Type B pancreatic cell (in vitro differentiated cells): ENCODE measurements at regions not wholly inside any gene's neighbourhood (a gene's known extent, or its start where the extent isn't known, plus 50 kb on each side); places are given as distances from the start of the nearest gene placed in this dataset.

Source experiments
- DNase-seq: peaks from one replicate; pipeline ENCODE4 v3.0.0; 2021; ENCODE audit warnings: mixed read lengths; ENCODE audit not compliant: unreplicated experiment; ENCODE audit errors: extremely low spot score
- H3K27ac Mint-ChIP-seq: 2 replicates; pipeline ENCODE4 v1.8.0; 2021; ENCODE audit warnings: mild to moderate bottlenecking, mixed read lengths
- H3K27me3 Mint-ChIP-seq: 2 replicates; pipeline ENCODE4 v1.8.0; 2021; ENCODE audit warnings: mixed read lengths
- H3K36me3 Mint-ChIP-seq: 2 replicates; pipeline ENCODE4 v1.8.0; 2021; ENCODE audit warnings: mixed read lengths
- H3K4me1 Mint-ChIP-seq: one replicate; pipeline ENCODE4 v1.8.0; 2021; ENCODE audit warnings: mixed read lengths; ENCODE audit not compliant: unreplicated experiment
- H3K4me3 Mint-ChIP-seq: 2 replicates; pipeline ENCODE4 v1.8.0; 2021; ENCODE audit warnings: mild to moderate bottlenecking, mixed read lengths
- H3K9me3 Mint-ChIP-seq: 2 replicates; pipeline ENCODE4 v1.8.0; 2021; ENCODE audit warnings: mixed read lengths
- CTCF ChIP-seq: fragments of 200-600 bp; sonication (generic); conservative IDR thresholded peaks from 2 replicates; pipeline ENCODE4 v1.5.0; 2021; ENCODE audit warnings: antibody characterized with exemption, mild to moderate bottlenecking

GRCh38 chr16:86891631-86892030 lies 313.3 kb downstream of the FOXL1 start:
- no peaks in the 10 kb centered on the region for H3K36me3 Mint-ChIP-seq
- TF ChIP-seq CTCF = no peak
- peaks cover 55% of the 10 kb centered on the region for H3K27me3 Mint-ChIP-seq
- peaks cover 23% of the 10 kb centered on the region for H3K4me1 Mint-ChIP-seq
- no peak overlapping the region for H3K4me3 Mint-ChIP-seq
- no peak overlapping the region for H3K27ac Mint-ChIP-seq
- H3K9me3 Mint-ChIP-seq = no peaks in the 10 kb centered on the region
- no peak for DNase-seq

GRCh38 chr16:86892509-86892908 lies 314.2 kb downstream of the FOXL1 start:
- no peak for TF ChIP-seq CTCF
- H3K4me3 Mint-ChIP-seq = no peak overlapping the region
- peaks cover 59% of the 10 kb centered on the region for H3K27me3 Mint-ChIP-seq
- no peaks in the 10 kb centered on the region for H3K36me3 Mint-ChIP-seq
- peaks cover 24% of the 10 kb centered on the region for H3K4me1 Mint-ChIP-seq
- DNase-seq = no peak
- H3K27ac Mint-ChIP-seq = no peak overlapping the region
- H3K9me3 Mint-ChIP-seq = no peaks in the 10 kb centered on the region

- DNase-seq = no peak
- Mint-ChIP-seq H3K4me1 (peaks cover 24% of the 10 kb centered on the region), H3K4me3 (no peak overlapping the region), H3K36me3 (no peaks in the 10 kb centered on the region), H3K27me3 (peaks cover 54% of the 10 kb centered on the region), H3K9me3 (no peaks in the 10 kb centered on the region), H3K27ac (no peak overlapping the region)
- no peak for TF ChIP-seq CTCF
Observed at GRCh38 chr16:86893506-86893905, 315.2 kb downstream of the FOXL1 start.

- Mint-ChIP-seq H3K9me3 (no peaks in the 10 kb centered on the region), H3K4me3 (no peak overlapping the region), H3K27me3 (peaks cover 57% of the 10 kb centered on the region), H3K4me1 (peaks cover 28% of the 10 kb centered on the region), H3K27ac (no peak overlapping the region), H3K36me3 (no peaks in the 10 kb centered on the region)
- DNase-seq = no peak
- TF ChIP-seq CTCF = no peak
Observed at GRCh38 chr16:86894029-86894567, 315.7 kb downstream of the FOXL1 start.

GRCh38 chr16:86894925-86895324 lies 316.6 kb downstream of the FOXL1 start:
- Mint-ChIP-seq H3K4me3 (no peak overlapping the region), H3K9me3 (no peaks in the 10 kb centered on the region), H3K27me3 (peaks cover 63% of the 10 kb centered on the region), H3K36me3 (no peaks in the 10 kb centered on the region), H3K27ac (no peak overlapping the region), H3K4me1 (peaks cover 28% of the 10 kb centered on the region)
- TF ChIP-seq CTCF = no peak
- no peak for DNase-seq

- no peak overlapping the region for H3K27ac Mint-ChIP-seq
- peaks cover 64% of the 10 kb centered on the region for H3K27me3 Mint-ChIP-seq
Observed at GRCh38 chr16:86895606-86896005, 317.3 kb downstream of the FOXL1 start.

More at GRCh38 chr16:86895606-86896005, 317.3 kb downstream of the FOXL1 start:
- H3K4me3 Mint-ChIP-seq = no peak overlapping the region
- TF ChIP-seq CTCF = no peak
- H3K4me1 Mint-ChIP-seq = peaks cover 28% of the 10 kb centered on the region
- H3K36me3 Mint-ChIP-seq = no peaks in the 10 kb centered on the region
- DNase-seq = no peak
- H3K9me3 Mint-ChIP-seq = no peaks in the 10 kb centered on the region
